Hepatocyte (in vitro differentiated cells): ENCODE measurements at regions not wholly inside any gene's neighbourhood (a gene's known extent, or its start where the extent isn't known, plus 50 kb on each side); places are given as distances from the start of the nearest gene placed in this dataset.
A peak's percentile ranks its signal among the peaks of the same experiment; 100 is the strongest.

Experiments used
- DNase-seq: peaks from one replicate; pipeline ENCODE4 v3.0.0-alpha.2; 2016; ENCODE audit warnings: low spot score
- H2AFZ ChIP-seq: fragments of 200-600 bp; sonication (generic); 2 replicates; pipeline ENCODE4 v1.6.0; 2016; ENCODE audit warnings: antibody characterized with exemption, mild to moderate bottlenecking
- H3K27ac ChIP-seq: fragments of 200-600 bp; sonication (generic); 2 replicates; pipeline ENCODE4 v1.5.1; 2016; ENCODE audit warnings: mild to moderate bottlenecking
- H3K27me3 ChIP-seq: fragments of 200-600 bp; sonication (generic); 2 replicates; pipeline ENCODE4 v1.6.1; 2016
- H3K36me3 ChIP-seq: fragments of 200-600 bp; sonication (generic); replicated peaks from 2 replicates; pipeline ENCODE4 v1.5.1; 2016; ENCODE audit warnings: low read depth; ENCODE audit not compliant: insufficient read depth
- H3K4me1 ChIP-seq: fragments of 200-600 bp; sonication (generic); 2 replicates; pipeline ENCODE4 v1.5.1; 2016; ENCODE audit warnings: mild to moderate bottlenecking, moderate library complexity; ENCODE audit not compliant: insufficient read depth
- H3K4me2 ChIP-seq: fragments of 200-600 bp; sonication (generic); 2 replicates; pipeline ENCODE4 v1.6.0; 2016
- H3K4me3 ChIP-seq: fragments of 200-600 bp; sonication (generic); 2 replicates; pipeline ENCODE4 v1.5.1; 2016; ENCODE audit warnings: mild to moderate bottlenecking
- H3K79me2 ChIP-seq: fragments of 200-600 bp; sonication (generic); 2 replicates; pipeline ENCODE4 v1.6.0; 2017; ENCODE audit warnings: mild to moderate bottlenecking
- H3K9me2 ChIP-seq: fragments of 200-600 bp; sonication (generic); replicated peaks from 2 replicates; pipeline ENCODE4 v1.6.0; 2017; ENCODE audit warnings: mild to moderate bottlenecking; ENCODE audit not compliant: insufficient read depth
- H3K9me3 ChIP-seq: fragments of 200-600 bp; sonication (generic); 2 replicates; pipeline ENCODE4 v1.5.1; 2016; ENCODE audit warnings: low read depth, mild to moderate bottlenecking
- H4K20me1 ChIP-seq: fragments of 200-600 bp; sonication (generic); 2 replicates; pipeline ENCODE4 v1.6.0; 2016; ENCODE audit warnings: mild to moderate bottlenecking; ENCODE audit not compliant: insufficient read depth, poor library complexity, severe bottlenecking
- EZH2 ChIP-seq: fragments of 200-600 bp; sonication (generic); IDR thresholded peaks from 2 replicates; pipeline ENCODE4 v1.6.1; 2016; ENCODE audit warnings: antibody characterized with exemption, mild to moderate bottlenecking, borderline replicate concordance
- EZH2phosphoT487 ChIP-seq: fragments of 200-600 bp; sonication (generic); IDR thresholded peaks from one replicate; pipeline ENCODE4 v1.6.1; 2018; ENCODE audit warnings: antibody characterized with exemption, mild to moderate bottlenecking, low read depth, moderate library complexity; ENCODE audit not compliant: unreplicated experiment, severe bottlenecking
- WGBS: methylation state at CpG from one replicate; pipeline ENCODE4 v1.1.6; 2016; ENCODE audit warnings: low lambda C conversion rate; ENCODE audit errors: missing lambda C conversion rate; 5-methylcytosine and 5-hydroxymethylcytosine counted together
- TF ChIP-seq, protein P1 (sequence below): fragments of 200-600 bp; sonication (generic); IDR thresholded peaks from 2 replicates; pipeline ENCODE4 v1.5.1; 2016; ENCODE audit warnings: antibody characterized with exemption, mild to moderate bottlenecking; ENCODE audit not compliant: poor library complexity

- TF ChIP-seq, protein P1, sequence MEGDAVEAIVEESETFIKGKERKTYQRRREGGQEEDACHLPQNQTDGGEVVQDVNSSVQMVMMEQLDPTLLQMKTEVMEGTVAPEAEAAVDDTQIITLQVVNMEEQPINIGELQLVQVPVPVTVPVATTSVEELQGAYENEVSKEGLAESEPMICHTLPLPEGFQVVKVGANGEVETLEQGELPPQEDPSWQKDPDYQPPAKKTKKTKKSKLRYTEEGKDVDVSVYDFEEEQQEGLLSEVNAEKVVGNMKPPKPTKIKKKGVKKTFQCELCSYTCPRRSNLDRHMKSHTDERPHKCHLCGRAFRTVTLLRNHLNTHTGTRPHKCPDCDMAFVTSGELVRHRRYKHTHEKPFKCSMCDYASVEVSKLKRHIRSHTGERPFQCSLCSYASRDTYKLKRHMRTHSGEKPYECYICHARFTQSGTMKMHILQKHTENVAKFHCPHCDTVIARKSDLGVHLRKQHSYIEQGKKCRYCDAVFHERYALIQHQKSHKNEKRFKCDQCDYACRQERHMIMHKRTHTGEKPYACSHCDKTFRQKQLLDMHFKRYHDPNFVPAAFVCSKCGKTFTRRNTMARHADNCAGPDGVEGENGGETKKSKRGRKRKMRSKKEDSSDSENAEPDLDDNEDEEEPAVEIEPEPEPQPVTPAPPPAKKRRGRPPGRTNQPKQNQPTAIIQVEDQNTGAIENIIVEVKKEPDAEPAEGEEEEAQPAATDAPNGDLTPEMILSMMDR, result no peak
- TF ChIP-seq EZH2, result no peak
- TF ChIP-seq EZH2phosphoT487, result no peak
- H3K9me3 ChIP-seq, result no peaks in the 10 kb centered on the region
Measured at GRCh38 chr12:92255741-92256140, 110.1 kb upstream of the BTG1 start.

GRCh38 chr12:92253301-92253700 is 107.7 kb upstream of the BTG1 start:
- Histone ChIP-seq H3K79me2 (no peaks in the 10 kb centered on the region), H3K4me2 (no peak overlapping the region), H3K27me3 (no peaks in the 10 kb centered on the region), H3K4me1 (no peaks in the 10 kb centered on the region), H3K4me3 (no peak overlapping the region), H3K9me3 (no peaks in the 10 kb centered on the region), H3K9me2 (no peaks in the 10 kb centered on the region), H2AFZ (no peak overlapping the region), H3K27ac (no peak overlapping the region), H3K36me3 (no peaks in the 10 kb centered on the region), H4K20me1 (no peaks in the 10 kb centered on the region)
- TF ChIP-seq, protein P1, result no peak
- TF ChIP-seq EZH2phosphoT487 (no peak), EZH2 (no peak)
- DNase-seq, result no peak

More at GRCh38 chr12:92255741-92256140, 110.1 kb upstream of the BTG1 start:
- Histone ChIP-seq H3K79me2 (no peaks in the 10 kb centered on the region), H3K27ac (no peak overlapping the region), H3K4me1 (no peaks in the 10 kb centered on the region), H3K27me3 (no peaks in the 10 kb centered on the region), H3K9me2 (no peaks in the 10 kb centered on the region), H3K36me3 (no peaks in the 10 kb centered on the region), H3K4me3 (no peak overlapping the region), H4K20me1 (no peaks in the 10 kb centered on the region), H3K4me2 (no peak overlapping the region), H2AFZ (no peak overlapping the region)
- DNase-seq, result no peak

DNA sequence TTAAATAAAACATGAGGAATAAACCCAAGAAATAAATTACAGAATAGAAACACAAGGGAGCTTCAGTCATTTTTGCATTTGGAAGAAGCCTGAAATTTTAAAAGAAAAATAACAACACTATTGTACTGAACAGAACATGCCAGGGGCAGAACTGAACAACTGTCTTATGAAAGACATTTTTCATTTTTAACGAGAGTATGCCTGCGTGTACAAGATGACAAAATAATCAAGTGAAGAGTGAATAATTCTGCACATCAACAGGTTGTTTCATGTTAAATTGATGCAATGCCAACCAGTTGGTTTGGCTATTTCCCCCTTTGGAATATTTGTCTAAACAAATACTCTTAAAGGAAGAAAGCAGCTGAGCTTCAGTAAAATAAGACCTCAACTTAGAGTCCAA is 103.3 kb upstream of the BTG1 start:
- H3K79me2 ChIP-seq, result no peaks in the 10 kb centered on the region
- no peak overlapping the region for H3K4me3 ChIP-seq
- TF ChIP-seq EZH2phosphoT487, result no peak
- TF ChIP-seq, protein P1, result no peak
- no peak for TF ChIP-seq EZH2
- H3K9me2 ChIP-seq, result no peaks in the 10 kb centered on the region
- no peaks in the 10 kb centered on the region for H3K9me3 ChIP-seq
- no peaks in the 10 kb centered on the region for H3K36me3 ChIP-seq
- no peaks in the 10 kb centered on the region for H3K4me1 ChIP-seq
- WGBS, result 93% methylated on average over 2 of the region's 2 CpGs
- no peaks in the 10 kb centered on the region for H3K27me3 ChIP-seq
- no peak overlapping the region for H3K4me2 ChIP-seq
- no peak overlapping the region for H3K27ac ChIP-seq
- no peaks in the 10 kb centered on the region for H4K20me1 ChIP-seq
- no peak overlapping the region for H2AFZ ChIP-seq
- DNase-seq, result no peak

DNA sequence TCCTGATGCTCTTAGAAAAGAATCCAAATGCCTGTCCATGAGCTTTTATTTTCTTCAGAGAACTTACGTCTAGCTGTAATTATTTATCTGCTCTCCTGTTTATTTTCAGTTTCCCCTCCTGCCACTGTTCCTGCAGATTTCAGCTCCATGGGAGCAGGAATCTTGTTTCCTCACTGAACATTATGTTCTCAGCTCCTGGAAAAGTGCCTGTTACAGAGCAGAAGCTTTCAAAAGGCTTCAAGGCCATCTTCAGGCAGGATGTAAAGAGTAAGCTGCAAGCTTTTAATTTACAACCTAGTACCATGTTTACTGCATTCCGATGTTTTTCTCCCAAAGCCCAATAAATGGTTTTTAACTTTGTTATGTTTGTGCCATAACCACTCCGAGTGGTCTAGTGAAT is 98.4 kb upstream of the BTG1 start:
- H3K4me3 ChIP-seq, result no peak overlapping the region
- TF ChIP-seq, protein P1, result peak; percentile 29
- TF ChIP-seq EZH2, result no peak
- H3K27me3 ChIP-seq, result no peaks in the 10 kb centered on the region
- H3K27ac ChIP-seq, result peak overlapping the region; percentile 14
- no peaks in the 10 kb centered on the region for H3K9me3 ChIP-seq
- 37% methylated on average over 3 of the region's 3 CpGs for WGBS
- no peaks in the 10 kb centered on the region for H3K4me1 ChIP-seq
- H2AFZ ChIP-seq, result no peak overlapping the region
- H3K4me2 ChIP-seq, result peak overlapping the region; percentile 46
- H4K20me1 ChIP-seq, result no peaks in the 10 kb centered on the region
- H3K9me2 ChIP-seq, result no peaks in the 10 kb centered on the region
- H3K36me3 ChIP-seq, result no peaks in the 10 kb centered on the region
- peak; percentile 61 for DNase-seq
- H3K79me2 ChIP-seq, result no peaks in the 10 kb centered on the region
